Erythroblast (primary cell): ENCODE measurements at regions not wholly inside any gene's neighbourhood (a gene's known extent, or its start where the extent isn't known, plus 50 kb on each side); places are given as distances from the start of the nearest gene placed in this dataset.
"Not testable (repeated sequence)": the region's sequence is repeated elsewhere in the genome, so short reads cannot be mapped to it uniquely, and the experiment has no call there.

ENCODE experiments used
- GATA1 ChIP-seq: IDR thresholded peaks from 2 replicates; pipeline ENCODE4 v1.6.1; 2011; ENCODE audit warnings: low read depth, mild to moderate bottlenecking, control low read depth, low read length, moderate library complexity
- POLR2A ChIP-seq: IDR thresholded peaks from 2 replicates; pipeline ENCODE4 v1.6.1; 2011; ENCODE audit warnings: mild to moderate bottlenecking, low read length

DNA sequence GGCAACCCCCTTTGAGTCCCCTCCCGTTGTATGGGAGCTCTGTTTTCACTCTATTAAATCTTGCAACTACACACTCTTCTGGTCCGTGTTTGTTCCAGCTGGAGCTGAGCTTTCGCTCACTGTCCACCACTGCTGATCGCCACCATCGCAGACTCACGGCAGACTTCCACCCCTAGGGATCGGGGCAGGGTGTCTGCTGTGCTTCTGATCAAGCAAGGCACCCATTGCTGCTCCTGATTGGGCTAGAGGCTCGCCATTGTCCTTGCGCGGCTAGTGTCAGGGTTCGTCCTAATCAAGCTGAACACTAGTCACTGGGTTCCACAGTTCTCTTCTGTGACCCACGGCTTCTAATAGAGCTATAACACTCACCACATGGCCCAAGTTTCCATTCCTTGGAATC lies 442.8 kb downstream of the SLITRK1 start:
- not testable (repeated sequence) for TF ChIP-seq GATA1, POLR2A
